ENCODE measurements at regions not wholly inside any gene's neighbourhood (a gene's known extent, or its start where the extent isn't known, plus 50 kb on each side); places are given as distances from the start of the nearest gene placed in this dataset.
"Not testable (repeated sequence)": the region's sequence is repeated elsewhere in the genome, so short reads cannot be mapped to it uniquely, and the experiment has no call there.

DNA sequence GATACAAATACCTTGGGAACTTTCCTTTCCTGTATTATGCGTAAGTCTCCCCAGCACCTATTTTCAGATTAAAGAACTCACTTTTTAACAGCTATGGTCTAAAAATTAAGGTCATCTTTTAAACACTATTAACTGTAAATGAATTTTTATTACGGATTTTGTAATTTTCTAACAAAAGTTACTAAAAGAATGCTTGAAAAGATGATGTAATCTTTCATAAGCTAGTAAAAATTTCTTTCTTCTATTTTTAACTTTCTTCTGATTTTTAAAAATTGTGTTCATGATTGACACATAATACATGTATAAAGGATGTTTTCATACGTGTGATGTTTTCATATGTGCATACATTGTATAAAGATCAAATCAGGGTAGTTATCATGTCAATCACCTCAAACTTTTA lies 291.2 kb upstream of the MBL2 start:
- no peak for TF ChIP-seq CTCF (IDR thresholded peaks at IDR 0.05; ENCODE audit: extremely low read depth, low read depth, low read length)
- Histone ChIP-seq H3K27me3 (ENCODE audit: insufficient read depth, low read length) (no peaks in the 10 kb centered on the region), H3K9me3 (ENCODE audit: low read depth, low read length) (no peaks in the 10 kb centered on the region), H2AFZ (ENCODE audit: low read length) (no peak overlapping the region), H3K27ac (ENCODE audit: low read depth, low read length) (no peak overlapping the region), H3K36me3 (ENCODE audit: insufficient read depth, low read length) (no peaks in the 10 kb centered on the region), H3K4me2 (ENCODE audit: insufficient read depth, low read length) (no peak overlapping the region), H3K4me1 (ENCODE audit: insufficient read depth, low read length) (no peaks in the 10 kb centered on the region), H3K4me3 (ENCODE audit: insufficient read depth, low read length) (no peak overlapping the region), H4K20me1 (ENCODE audit: insufficient read depth, low read length) (no peaks in the 10 kb centered on the region), H3K79me2 (ENCODE audit: insufficient read depth, low read length) (no peaks in the 10 kb centered on the region)
- DNase-seq (ENCODE audit: insufficient read length, low spot score, missing footprints): no peak

- TF ChIP-seq CTCF (IDR thresholded peaks at IDR 0.05; ENCODE audit: extremely low read depth, low read depth, low read length): no peak
- Histone ChIP-seq H3K27ac (ENCODE audit: low read depth, low read length) (no peak overlapping the region), H2AFZ (ENCODE audit: low read length) (no peak overlapping the region), H3K4me1 (ENCODE audit: insufficient read depth, low read length) (no peaks in the 10 kb centered on the region), H3K9me3 (ENCODE audit: low read depth, low read length) (peaks cover 2% of the 10 kb centered on the region), H3K4me2 (ENCODE audit: insufficient read depth, low read length) (no peak overlapping the region), H3K4me3 (ENCODE audit: insufficient read depth, low read length) (no peak overlapping the region), H3K79me2 (ENCODE audit: insufficient read depth, low read length) (no peaks in the 10 kb centered on the region), H3K27me3 (ENCODE audit: insufficient read depth, low read length) (no peaks in the 10 kb centered on the region), H4K20me1 (ENCODE audit: insufficient read depth, low read length) (no peaks in the 10 kb centered on the region), H3K36me3 (ENCODE audit: insufficient read depth, low read length) (no peaks in the 10 kb centered on the region)
- no peak for DNase-seq (ENCODE audit: insufficient read length, low spot score, missing footprints)
Observed at GRCh38 chr10:53052521-53053164, 280.1 kb upstream of the MBL2 start.

GRCh38 chr10:53045315-53045714 lies 272.7 kb upstream of the MBL2 start:
- DNase-seq (ENCODE audit: insufficient read length, low spot score, missing footprints): no peak
- Histone ChIP-seq H3K79me2 (ENCODE audit: insufficient read depth, low read length) (no peaks in the 10 kb centered on the region), H3K4me1 (ENCODE audit: insufficient read depth, low read length) (no peaks in the 10 kb centered on the region), H3K27ac (ENCODE audit: low read depth, low read length) (no peak overlapping the region), H4K20me1 (ENCODE audit: insufficient read depth, low read length) (no peaks in the 10 kb centered on the region), H3K27me3 (ENCODE audit: insufficient read depth, low read length) (no peaks in the 10 kb centered on the region), H3K4me2 (ENCODE audit: insufficient read depth, low read length) (no peak overlapping the region), H3K36me3 (ENCODE audit: insufficient read depth, low read length) (no peaks in the 10 kb centered on the region), H3K4me3 (ENCODE audit: insufficient read depth, low read length) (no peak overlapping the region), H2AFZ (ENCODE audit: low read length) (no peak overlapping the region), H3K9me3 (ENCODE audit: low read depth, low read length) (no peaks in the 10 kb centered on the region)
- TF ChIP-seq CTCF (IDR thresholded peaks at IDR 0.05; ENCODE audit: extremely low read depth, low read depth, low read length): no peak

GRCh38 chr10:53035823-53036222 lies 263.2 kb upstream of the MBL2 start:
- not testable (repeated sequence) for H3K36me3 ChIP-seq (ENCODE audit: insufficient read depth, low read length); H3K79me2 ChIP-seq (ENCODE audit: insufficient read depth, low read length); H2AFZ ChIP-seq (ENCODE audit: low read length); H3K9me3 ChIP-seq (ENCODE audit: low read depth, low read length); H3K4me2 ChIP-seq (ENCODE audit: insufficient read depth, low read length); H3K4me1 ChIP-seq (ENCODE audit: insufficient read depth, low read length); H3K27ac ChIP-seq (ENCODE audit: low read depth, low read length); H3K27me3 ChIP-seq (ENCODE audit: insufficient read depth, low read length); H3K4me3 ChIP-seq (ENCODE audit: insufficient read depth, low read length); H4K20me1 ChIP-seq (ENCODE audit: insufficient read depth, low read length); DNase-seq (ENCODE audit: insufficient read length, low spot score, missing footprints)

All from osteoblast (primary cell).